ENCODE measurements at regions not wholly inside any gene's neighbourhood (a gene's known extent, or its start where the extent isn't known, plus 50 kb on each side); places are given as distances from the start of the nearest gene placed in this dataset.

- SMC1A ChIA-PET (ENCODE audit: uncharacterized antibody, unreplicated experiment) = no interaction called here
- H4K20me1 ChIP-seq (ENCODE audit: control insufficient read depth, insufficient read depth) = no peaks in the 10 kb centered on the region
- no peak overlapping the region for H3K4me3 ChIP-seq
- POLR2A ChIA-PET = no interaction called here
- 64% methylated on average over 7 of the region's 7 CpGs for WGBS (ENCODE audit: insufficient coverage, insufficient replicate concordance, low lambda C conversion rate, missing lambda C conversion rate)
- H3K9me3 ChIP-seq (replicated peaks; ENCODE audit: control insufficient read depth, insufficient read depth, low read length) = no peaks in the 10 kb centered on the region
- no peak overlapping the region for H3K27ac ChIP-seq (ENCODE audit: control insufficient read depth, insufficient read depth)
- FAIRE-seq (no peak), ATAC-seq (no peak), DNase-seq (ENCODE audit: low read depth, low spot score) (no peak)
- no peaks in the 10 kb centered on the region for H3K36me3 ChIP-seq (ENCODE audit: control insufficient read depth in 2 of 2, insufficient read depth in 2 of 2, low read length in 1 of 2)
- intact Hi-C loops (cut with micrococcal nuclease; ENCODE audit: unreplicated experiment) (no loop called here), in situ Hi-C loops (cut with MboI) (no loop called here)
- RAD21 ChIA-PET (ENCODE audit: unreplicated experiment) = no interaction called here
- CTCF ChIA-PET = interaction anchor here (0.7 to 1.7 kb wide), 3 partner anchors 9 to 202 kb away, joined by 3 read pairs; no protein-coding TSS in a partner anchor
- H3K27me3 ChIP-seq (replicated peaks in 1 of 2; ENCODE audit: control insufficient read depth in 2 of 2, insufficient read depth in 2 of 2, low read length in 1 of 2) = no peaks in the 10 kb centered on the region; a peak in 1 of 4 replicates
- H3K9ac ChIP-seq (ENCODE audit: control insufficient read depth, insufficient read depth, low read length) = no peak overlapping the region
- H3K79me2 ChIP-seq (ENCODE audit: control insufficient read depth, insufficient read depth, low read length) = no peaks in the 10 kb centered on the region
- no peaks in the 10 kb centered on the region for H3K4me1 ChIP-seq (ENCODE audit: control insufficient read depth, insufficient read depth, low read length)
- no TSS peak for BruUV-seq (replicated peaks)
- H2AFZ ChIP-seq (ENCODE audit: control insufficient read depth, low read depth, low read length) = no peak overlapping the region
- H3K4me2 ChIP-seq (ENCODE audit: control insufficient read depth, insufficient read depth) = no peak overlapping the region
- TF ChIP-seq REST (IDR thresholded peaks at IDR 0.05; ENCODE audit: low read depth, low read length) = no peak
- TF ChIP-seq TCF3 (IDR thresholded peaks at IDR 0.05; ENCODE audit: borderline replicate concordance, insufficient read depth, low read depth, low read length) = no peak
- TF ChIP-seq, protein P1, sequence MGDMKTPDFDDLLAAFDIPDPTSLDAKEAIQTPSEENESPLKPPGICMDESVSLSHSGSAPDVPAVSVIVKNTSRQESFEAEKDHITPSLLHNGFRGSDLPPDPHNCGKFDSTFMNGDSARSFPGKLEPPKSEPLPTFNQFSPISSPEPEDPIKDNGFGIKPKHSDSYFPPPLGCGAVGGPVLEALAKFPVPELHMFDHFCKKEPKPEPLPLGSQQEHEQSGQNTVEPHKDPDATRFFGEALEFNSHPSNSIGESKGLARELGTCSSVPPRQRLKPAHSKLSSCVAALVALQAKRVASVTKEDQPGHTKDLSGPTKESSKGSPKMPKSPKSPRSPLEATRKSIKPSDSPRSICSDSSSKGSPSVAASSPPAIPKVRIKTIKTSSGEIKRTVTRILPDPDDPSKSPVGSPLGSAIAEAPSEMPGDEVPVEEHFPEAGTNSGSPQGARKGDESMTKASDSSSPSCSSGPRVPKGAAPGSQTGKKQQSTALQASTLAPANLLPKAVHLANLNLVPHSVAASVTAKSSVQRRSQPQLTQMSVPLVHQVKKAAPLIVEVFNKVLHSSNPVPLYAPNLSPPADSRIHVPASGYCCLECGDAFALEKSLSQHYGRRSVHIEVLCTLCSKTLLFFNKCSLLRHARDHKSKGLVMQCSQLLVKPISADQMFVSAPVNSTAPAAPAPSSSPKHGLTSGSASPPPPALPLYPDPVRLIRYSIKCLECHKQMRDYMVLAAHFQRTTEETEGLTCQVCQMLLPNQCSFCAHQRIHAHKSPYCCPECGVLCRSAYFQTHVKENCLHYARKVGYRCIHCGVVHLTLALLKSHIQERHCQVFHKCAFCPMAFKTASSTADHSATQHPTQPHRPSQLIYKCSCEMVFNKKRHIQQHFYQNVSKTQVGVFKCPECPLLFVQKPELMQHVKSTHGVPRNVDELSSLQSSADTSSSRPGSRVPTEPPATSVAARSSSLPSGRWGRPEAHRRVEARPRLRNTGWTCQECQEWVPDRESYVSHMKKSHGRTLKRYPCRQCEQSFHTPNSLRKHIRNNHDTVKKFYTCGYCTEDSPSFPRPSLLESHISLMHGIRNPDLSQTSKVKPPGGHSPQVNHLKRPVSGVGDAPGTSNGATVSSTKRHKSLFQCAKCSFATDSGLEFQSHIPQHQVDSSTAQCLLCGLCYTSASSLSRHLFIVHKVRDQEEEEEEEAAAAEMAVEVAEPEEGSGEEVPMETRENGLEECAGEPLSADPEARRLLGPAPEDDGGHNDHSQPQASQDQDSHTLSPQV (IDR thresholded peaks at IDR 0.05) = no peak
- no peak for TF ChIP-seq ZNF384 (IDR thresholded peaks at IDR 0.05; ENCODE audit: borderline replicate concordance, low read depth, low read length)
- TF ChIP-seq, protein P2, sequence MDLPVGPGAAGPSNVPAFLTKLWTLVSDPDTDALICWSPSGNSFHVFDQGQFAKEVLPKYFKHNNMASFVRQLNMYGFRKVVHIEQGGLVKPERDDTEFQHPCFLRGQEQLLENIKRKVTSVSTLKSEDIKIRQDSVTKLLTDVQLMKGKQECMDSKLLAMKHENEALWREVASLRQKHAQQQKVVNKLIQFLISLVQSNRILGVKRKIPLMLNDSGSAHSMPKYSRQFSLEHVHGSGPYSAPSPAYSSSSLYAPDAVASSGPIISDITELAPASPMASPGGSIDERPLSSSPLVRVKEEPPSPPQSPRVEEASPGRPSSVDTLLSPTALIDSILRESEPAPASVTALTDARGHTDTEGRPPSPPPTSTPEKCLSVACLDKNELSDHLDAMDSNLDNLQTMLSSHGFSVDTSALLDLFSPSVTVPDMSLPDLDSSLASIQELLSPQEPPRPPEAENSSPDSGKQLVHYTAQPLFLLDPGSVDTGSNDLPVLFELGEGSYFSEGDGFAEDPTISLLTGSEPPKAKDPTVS (IDR thresholded peaks at IDR 0.05; ENCODE audit: low read depth, low read length) = no peak
- TF ChIP-seq, protein P3, sequence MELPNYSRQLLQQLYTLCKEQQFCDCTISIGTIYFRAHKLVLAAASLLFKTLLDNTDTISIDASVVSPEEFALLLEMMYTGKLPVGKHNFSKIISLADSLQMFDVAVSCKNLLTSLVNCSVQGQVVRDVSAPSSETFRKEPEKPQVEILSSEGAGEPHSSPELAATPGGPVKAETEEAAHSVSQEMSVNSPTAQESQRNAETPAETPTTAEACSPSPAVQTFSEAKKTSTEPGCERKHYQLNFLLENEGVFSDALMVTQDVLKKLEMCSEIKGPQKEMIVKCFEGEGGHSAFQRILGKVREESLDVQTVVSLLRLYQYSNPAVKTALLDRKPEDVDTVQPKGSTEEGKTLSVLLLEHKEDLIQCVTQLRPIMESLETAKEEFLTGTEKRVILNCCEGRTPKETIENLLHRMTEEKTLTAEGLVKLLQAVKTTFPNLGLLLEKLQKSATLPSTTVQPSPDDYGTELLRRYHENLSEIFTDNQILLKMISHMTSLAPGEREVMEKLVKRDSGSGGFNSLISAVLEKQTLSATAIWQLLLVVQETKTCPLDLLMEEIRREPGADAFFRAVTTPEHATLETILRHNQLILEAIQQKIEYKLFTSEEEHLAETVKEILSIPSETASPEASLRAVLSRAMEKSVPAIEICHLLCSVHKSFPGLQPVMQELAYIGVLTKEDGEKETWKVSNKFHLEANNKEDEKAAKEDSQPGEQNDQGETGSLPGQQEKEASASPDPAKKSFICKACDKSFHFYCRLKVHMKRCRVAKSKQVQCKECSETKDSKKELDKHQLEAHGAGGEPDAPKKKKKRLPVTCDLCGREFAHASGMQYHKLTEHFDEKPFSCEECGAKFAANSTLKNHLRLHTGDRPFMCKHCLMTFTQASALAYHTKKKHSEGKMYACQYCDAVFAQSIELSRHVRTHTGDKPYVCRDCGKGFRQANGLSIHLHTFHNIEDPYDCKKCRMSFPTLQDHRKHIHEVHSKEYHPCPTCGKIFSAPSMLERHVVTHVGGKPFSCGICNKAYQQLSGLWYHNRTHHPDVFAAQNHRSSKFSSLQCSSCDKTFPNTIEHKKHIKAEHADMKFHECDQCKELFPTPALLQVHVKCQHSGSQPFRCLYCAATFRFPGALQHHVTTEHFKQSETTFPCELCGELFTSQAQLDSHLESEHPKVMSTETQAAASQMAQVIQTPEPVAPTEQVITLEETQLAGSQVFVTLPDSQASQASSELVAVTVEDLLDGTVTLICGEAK (IDR thresholded peaks at IDR 0.05; ENCODE audit: borderline replicate concordance) = no peak
- no peak for TF ChIP-seq MLLT1 (IDR thresholded peaks at IDR 0.05)
- no peak for TF ChIP-seq SUZ12 (IDR thresholded peaks at IDR 0.05; ENCODE audit: unreplicated experiment)
- no peak for TF ChIP-seq RFX5 (IDR thresholded peaks at IDR 0.05; ENCODE audit: low read depth, low read length)
These were observed 83.2 kb downstream of the THNSL2 start for GRCh38 chr2:88253375-88253774.
